ENCODE measurements at regions not wholly inside any gene's neighbourhood (a gene's known extent, or its start where the extent isn't known, plus 50 kb on each side); places are given as distances from the start of the nearest gene placed in this dataset.

- TF ChIP-seq YY1 (IDR thresholded peaks at IDR 0.05; ENCODE audit: insufficient read depth, insufficient replicate concordance, low read depth, low read length), result no peak
- TF ChIP-seq ZNF761 (CRISPR knock-in tag; conservative IDR thresholded peaks at IDR 0.05), result no peak
These were observed 58.1 kb upstream of the ADRA2C start (continued) for GRCh38 chr4:3708103-3708510.

DNA sequence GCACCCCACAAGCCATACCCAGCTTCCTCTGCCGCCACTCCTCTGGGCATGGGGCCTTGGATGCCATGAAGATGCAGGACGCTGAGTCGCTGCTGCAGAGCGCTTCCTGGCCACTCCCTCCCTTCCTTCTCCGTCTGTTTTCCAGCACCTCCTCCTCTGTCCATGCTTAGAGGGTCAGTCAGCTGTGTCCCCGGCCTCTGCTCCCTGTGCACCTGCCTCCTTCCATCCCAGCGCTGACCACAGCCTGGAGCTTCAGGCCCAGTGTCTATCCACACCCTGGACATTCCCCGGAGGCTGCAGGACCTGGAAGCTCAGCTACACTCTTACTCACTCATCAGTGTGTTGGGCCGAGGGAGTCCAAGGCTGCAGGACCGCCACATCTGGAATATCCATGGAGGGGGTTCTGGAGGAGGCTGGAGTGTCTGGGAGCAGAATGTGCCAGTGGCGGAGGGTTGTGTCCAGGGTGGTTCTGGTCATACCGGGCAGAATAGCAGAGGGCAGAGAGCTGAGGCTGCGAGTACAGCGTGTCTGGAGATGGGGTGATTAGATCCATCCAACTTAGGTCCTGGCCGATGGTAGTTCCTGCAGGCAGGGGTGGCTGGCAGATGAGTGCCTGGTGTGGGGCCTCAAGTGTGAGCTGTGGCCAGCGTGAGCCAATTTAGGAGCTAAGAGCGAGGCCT lies 58.6 kb upstream of the ADRA2C start:
- Histone ChIP-seq H3K4me1 (ENCODE audit: insufficient read depth, low read length) (peaks cover 15% of the 10 kb centered on the region; the same call in 1 of the 2 replicates), H3K9ac (ENCODE audit: insufficient read depth, low read depth, low read length) (no peak overlapping the region), H3K4me2 (ENCODE audit: low read depth, low read length) (no peak overlapping the region), H3K27me3 (ENCODE audit: control insufficient read depth in 1 of 2, insufficient read depth in 2 of 2, low read length in 2 of 2) (peaks cover 16 to 77% of the 10 kb centered on the region in 2 experiments; a peak in 4 of 5 replicates), H3K79me2 (ENCODE audit: insufficient read depth, low read length) (no peaks in the 10 kb centered on the region), H3K36me3 (replicated peaks in 1 of 2; ENCODE audit: control insufficient read depth in 1 of 2, insufficient read depth in 2 of 2, low read length in 2 of 2) (no peaks in the 10 kb centered on the region), H3K27ac (ENCODE audit: extremely low read length, insufficient read depth, low read length) (no peak overlapping the region), H3K9me3 (ENCODE audit: low read length) (no peaks in the 10 kb centered on the region), H2AFZ (ENCODE audit: low read length) (no peak overlapping the region), H3K4me3 (replicated peaks in 1 of 3; ENCODE audit: insufficient read depth in 1 of 3, low read depth in 2 of 3, low read length in 3 of 3) (no peak overlapping the region), H4K20me1 (ENCODE audit: insufficient read depth, low read length) (no peaks in the 10 kb centered on the region)
- no peak for DNase-seq (ENCODE audit: low spot score)
- in situ Hi-C loops (cut with HindIII; ENCODE audit: extremely low pct_ligation_motif_present, low pct_unique_long_range_greater_than_20kb), result no loop called here
- TF ChIP-seq MAF1 (CRISPR knock-in tag; IDR thresholded peaks at IDR 0.05; ENCODE audit: borderline replicate concordance), result no peak
- no peak for TF ChIP-seq WIZ (CRISPR knock-in tag; IDR thresholded peaks at IDR 0.05)
- TF ChIP-seq PCBP2 (optimal IDR thresholded peaks at IDR 0.05; ENCODE audit: low read depth, low read length, poor library complexity, severe bottlenecking), result no peak
- TF ChIP-seq ZBTB1 (CRISPR knock-in tag; IDR thresholded peaks at IDR 0.05; ENCODE audit: borderline replicate concordance), result no peak
- TF ChIP-seq ZNF7 (CRISPR knock-in tag; IDR thresholded peaks at IDR 0.05), result no peak
- no peak for TF ChIP-seq SETDB1 (CRISPR knock-in tag; IDR thresholded peaks at IDR 0.05; ENCODE audit: borderline replicate concordance)
- TF ChIP-seq, protein P1, sequence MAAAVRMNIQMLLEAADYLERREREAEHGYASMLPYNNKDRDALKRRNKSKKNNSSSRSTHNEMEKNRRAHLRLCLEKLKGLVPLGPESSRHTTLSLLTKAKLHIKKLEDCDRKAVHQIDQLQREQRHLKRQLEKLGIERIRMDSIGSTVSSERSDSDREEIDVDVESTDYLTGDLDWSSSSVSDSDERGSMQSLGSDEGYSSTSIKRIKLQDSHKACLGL (CRISPR knock-in tag; IDR thresholded peaks at IDR 0.05), result no peak
- BruUV-seq (replicated peaks), result no TSS peak
- CTCF ChIA-PET (ENCODE audit: low intra/inter-chr PET ratio, low total read pairs), result no interaction called here
- no peak for FAIRE-seq
- intact Hi-C loops (cut with micrococcal nuclease; ENCODE audit: unreplicated experiment), result no loop called here
- no peak for ATAC-seq
- POLR2A ChIA-PET, result no interaction called here
- WGBS (ENCODE audit: low lambda C conversion rate), result 41% methylated on average over 14 of the region's 17 CpGs
